ENCODE measurements at regions not wholly inside any gene's neighbourhood (a gene's known extent, or its start where the extent isn't known, plus 50 kb on each side); places are given as distances from the start of the nearest gene placed in this dataset.

DNA sequence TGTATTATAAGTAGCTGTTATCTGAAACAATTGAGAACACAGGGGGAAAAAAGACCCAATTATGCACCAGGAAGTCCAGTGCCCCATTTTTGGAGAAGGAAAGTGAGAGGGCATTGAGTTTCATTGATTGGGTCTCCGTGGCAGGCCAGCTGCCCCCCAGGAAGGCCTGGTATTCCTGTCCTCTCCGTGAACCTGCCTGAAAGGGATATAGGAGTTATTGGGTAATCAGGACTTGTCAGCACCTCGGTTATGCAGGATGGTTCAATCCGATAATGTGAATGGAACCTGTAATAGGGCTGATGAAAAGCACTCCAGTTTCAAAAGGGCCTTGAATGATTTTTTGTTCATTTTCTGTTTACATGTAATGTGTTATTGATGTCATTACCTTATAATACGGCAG, 122.0 kb upstream of the RARB start:
- Mint-ChIP-seq H3K27me3 (ENCODE audit: unreplicated experiment) (no peaks in the 10 kb centered on the region), H3K4me1 (ENCODE audit: unreplicated experiment) (no peaks in the 10 kb centered on the region), H3K4me3 (ENCODE audit: unreplicated experiment) (no peak overlapping the region), H3K27ac (ENCODE audit: unreplicated experiment) (no peak overlapping the region), H3K9me3 (ENCODE audit: unreplicated experiment) (no peaks in the 10 kb centered on the region), H3K36me3 (ENCODE audit: unreplicated experiment) (no peaks in the 10 kb centered on the region)
- DNase-seq (ENCODE audit: extremely low spot score, unreplicated experiment), result no peak
- no peak for TF ChIP-seq CTCF (IDR thresholded peaks at IDR 0.05)

GRCh38 chr3:25306705-25307104, 121.4 kb upstream of the RARB start:
- no peak for DNase-seq (ENCODE audit: extremely low spot score, unreplicated experiment)
- no peak overlapping the region for H3K27ac Mint-ChIP-seq (ENCODE audit: unreplicated experiment)

DNA sequence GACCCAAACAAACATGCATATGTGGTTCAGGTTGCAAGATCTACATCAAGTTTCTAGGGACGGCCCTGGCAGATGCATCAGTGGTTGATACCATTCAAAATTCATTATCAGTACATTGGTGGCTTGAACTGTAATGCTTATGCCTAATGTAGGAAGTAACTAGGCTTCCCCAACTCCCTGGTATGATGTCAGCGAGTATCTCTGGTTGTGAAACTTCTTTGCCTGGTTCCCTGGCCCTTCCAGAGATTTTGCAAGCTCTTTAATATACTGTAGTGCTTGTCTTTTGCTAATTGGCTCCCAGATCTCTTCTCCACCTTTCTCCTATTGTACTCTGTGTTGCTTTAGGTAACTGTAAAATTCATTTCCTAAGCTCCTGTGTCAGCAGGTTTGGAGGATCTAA, 114.8 kb upstream of the RARB start:
- TF ChIP-seq CTCF (IDR thresholded peaks at IDR 0.05), result no peak
- Mint-ChIP-seq H3K4me3 (ENCODE audit: unreplicated experiment) (no peak overlapping the region), H3K9me3 (ENCODE audit: unreplicated experiment) (no peaks in the 10 kb centered on the region), H3K27ac (ENCODE audit: unreplicated experiment) (no peak overlapping the region), H3K36me3 (ENCODE audit: unreplicated experiment) (no peaks in the 10 kb centered on the region), H3K27me3 (ENCODE audit: unreplicated experiment) (no peaks in the 10 kb centered on the region), H3K4me1 (ENCODE audit: unreplicated experiment) (peaks cover 4% of the 10 kb centered on the region)
- no peak for DNase-seq (ENCODE audit: extremely low spot score, unreplicated experiment)

More at GRCh38 chr3:25306705-25307104, 121.4 kb upstream of the RARB start:
- Mint-ChIP-seq H3K27me3 (ENCODE audit: unreplicated experiment) (no peaks in the 10 kb centered on the region), H3K4me1 (ENCODE audit: unreplicated experiment) (peaks cover 1% of the 10 kb centered on the region), H3K9me3 (ENCODE audit: unreplicated experiment) (no peaks in the 10 kb centered on the region), H3K4me3 (ENCODE audit: unreplicated experiment) (no peak overlapping the region), H3K36me3 (ENCODE audit: unreplicated experiment) (no peaks in the 10 kb centered on the region)
- TF ChIP-seq CTCF (IDR thresholded peaks at IDR 0.05), result no peak

DNA sequence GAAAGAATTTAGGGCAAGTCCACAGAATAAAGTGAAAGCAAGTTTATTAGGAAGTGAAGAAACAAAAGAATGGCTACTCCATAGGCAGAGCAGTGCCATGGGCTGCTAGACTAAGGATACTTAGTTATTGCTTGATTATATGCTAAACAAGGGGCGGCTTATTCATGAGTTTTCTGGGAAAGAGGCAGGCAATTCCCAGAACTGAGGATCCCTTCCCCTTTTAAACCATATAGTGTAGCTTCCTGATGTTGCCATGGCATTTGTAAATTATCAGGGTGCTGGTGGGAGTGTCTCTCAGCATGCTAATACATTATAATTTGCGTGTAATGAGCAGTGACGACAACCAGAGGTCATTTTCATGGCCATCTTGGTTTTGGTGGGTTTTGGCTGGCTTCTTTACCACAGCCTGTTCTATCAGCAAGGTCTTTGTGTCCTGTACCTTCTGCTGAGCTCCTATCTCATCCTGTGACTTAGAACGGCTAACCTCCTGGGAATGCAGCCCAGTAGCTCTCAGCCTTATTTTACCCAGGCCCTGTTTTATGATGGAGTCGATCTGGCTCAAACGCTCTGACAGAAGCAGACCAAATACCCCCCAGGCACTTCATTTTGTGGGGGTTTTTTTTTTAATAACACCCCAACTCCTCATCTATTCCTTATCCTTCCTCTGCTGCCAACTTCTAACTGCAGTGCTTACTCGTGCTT, 103.0 kb upstream of the RARB start:
- Mint-ChIP-seq H3K27ac (ENCODE audit: unreplicated experiment) (no peak overlapping the region), H3K4me3 (ENCODE audit: unreplicated experiment) (no peak overlapping the region), H3K4me1 (ENCODE audit: unreplicated experiment) (peaks cover 7% of the 10 kb centered on the region), H3K27me3 (ENCODE audit: unreplicated experiment) (no peaks in the 10 kb centered on the region), H3K36me3 (ENCODE audit: unreplicated experiment) (peaks cover 3% of the 10 kb centered on the region), H3K9me3 (ENCODE audit: unreplicated experiment) (peaks cover 6% of the 10 kb centered on the region)
- TF ChIP-seq CTCF (IDR thresholded peaks at IDR 0.05), result no peak
- DNase-seq (ENCODE audit: extremely low spot score, unreplicated experiment), result no peak

GRCh38 chr3:25335356-25335755, 92.7 kb upstream of the RARB start:
- Mint-ChIP-seq H3K36me3 (ENCODE audit: unreplicated experiment) (peaks cover 7% of the 10 kb centered on the region), H3K4me3 (ENCODE audit: unreplicated experiment) (no peak overlapping the region), H3K9me3 (ENCODE audit: unreplicated experiment) (peaks cover 7% of the 10 kb centered on the region), H3K27me3 (ENCODE audit: unreplicated experiment) (no peaks in the 10 kb centered on the region), H3K27ac (ENCODE audit: unreplicated experiment) (no peak overlapping the region), H3K4me1 (ENCODE audit: unreplicated experiment) (peaks cover 12% of the 10 kb centered on the region)
- TF ChIP-seq CTCF (IDR thresholded peaks at IDR 0.05), result no peak
- DNase-seq (ENCODE audit: extremely low spot score, unreplicated experiment), result no peak

Data from osteocyte (in vitro differentiated cells).